MM.1S (cell line): ENCODE measurements at regions not wholly inside any gene's neighbourhood (a gene's known extent, or its start where the extent isn't known, plus 50 kb on each side); places are given as distances from the start of the nearest gene placed in this dataset.

Experiments used
- CTCF ChIP-seq: fragments of 300-600 bp; sonication (generic); IDR thresholded peaks from 2 replicates; pipeline ENCODE4 v1.5.1; 2016; ENCODE audit warnings: antibody characterized with exemption, low read length, mixed read lengths
- EZH2 ChIP-seq: fragments of 300-600 bp; sonication (generic); optimal IDR thresholded peaks from 2 replicates; pipeline ENCODE3; 2017; ENCODE audit warnings: low read depth, mild to moderate bottlenecking, antibody characterized with exemption, low read length, mixed read lengths
- EZH2phosphoT487 ChIP-seq: fragments of 300-600 bp; sonication (generic); IDR thresholded peaks from 2 replicates; pipeline ENCODE4 v1.6.1; 2018; ENCODE audit warnings: antibody characterized with exemption, low read length

GRCh38 chr4:173801361-173801760 lies 271.3 kb upstream of the HAND2 start:
- TF ChIP-seq CTCF (no peak), EZH2 (no peak), EZH2phosphoT487 (no peak)
